ENCODE measurements at regions not wholly inside any gene's neighbourhood (a gene's known extent, or its start where the extent isn't known, plus 50 kb on each side); places are given as distances from the start of the nearest gene placed in this dataset.

GRCh38 chr12:41663598-41664265 is 475.6 kb downstream of the PDZRN4 start:
- Mint-ChIP-seq H3K4me1 (no peaks in the 10 kb centered on the region), H3K27me3 (peaks cover 0 to 1% of the 10 kb centered on the region in 2 donors), H3K36me3 (no peaks in the 10 kb centered on the region), H3K9me3 (peaks cover 0 to 5% (median 0%) of the 10 kb centered on the region in 3 donors), H3K4me3 (no peak overlapping the region), H3K27ac (no peak overlapping the region)
- POLR2A ChIA-PET: no interaction called here
- Histone ChIP-seq H3K4me1 (ENCODE audit: control insufficient read depth in 1 of 2, extremely low read depth in 1 of 2, insufficient read depth in 2 of 2, low read length in 2 of 2) (no peaks in the 10 kb centered on the region), H3K9me3 (no peaks in the 10 kb centered on the region), H3K27ac (ENCODE audit: low read length) (no peak overlapping the region), H3K27me3 (replicated peaks in 1 of 2; ENCODE audit: control insufficient read depth in 2 of 2, extremely low read depth in 1 of 2, insufficient read depth in 2 of 2, low read length in 1 of 2) (no peaks in the 10 kb centered on the region), H3K4me3 (ENCODE audit: control insufficient read depth in 1 of 2, extremely low read depth in 1 of 2, low read length in 1 of 2) (no peak overlapping the region), H3K36me3 (ENCODE audit: control insufficient read depth in 2 of 2, extremely low read depth in 1 of 2, insufficient read depth in 1 of 2, low read length in 1 of 2) (no peaks in the 10 kb centered on the region)
- no CpG with 5 or more reads among the region's 4 CpGs for WGBS (ENCODE audit: insufficient coverage)
- DNase-seq (no peak), ATAC-seq (replicated peaks in 1 of 4) (no peak)
- CTCF ChIA-PET: no interaction called here

- H3K4me3 Mint-ChIP-seq: no peak overlapping the region
- DNase-seq (no peak), ATAC-seq (replicated peaks in 1 of 4) (no peak)
- Histone ChIP-seq H3K36me3 (ENCODE audit: control insufficient read depth in 2 of 2, extremely low read depth in 1 of 2, insufficient read depth in 1 of 2, low read length in 1 of 2) (no peaks in the 10 kb centered on the region), H3K4me1 (ENCODE audit: control insufficient read depth in 1 of 2, extremely low read depth in 1 of 2, insufficient read depth in 2 of 2, low read length in 2 of 2) (no peaks in the 10 kb centered on the region), H3K27ac (ENCODE audit: low read length) (no peak overlapping the region), H3K4me3 (ENCODE audit: control insufficient read depth in 1 of 2, extremely low read depth in 1 of 2, low read length in 1 of 2) (no peak overlapping the region), H3K9me3 (no peaks in the 10 kb centered on the region), H3K27me3 (replicated peaks in 1 of 2; ENCODE audit: control insufficient read depth in 2 of 2, extremely low read depth in 1 of 2, insufficient read depth in 2 of 2, low read length in 1 of 2) (no peaks in the 10 kb centered on the region)
- H3K4me1 Mint-ChIP-seq: no peaks in the 10 kb centered on the region
- no peak overlapping the region for H3K27ac Mint-ChIP-seq
- peaks cover 0 to 1% of the 10 kb centered on the region in 2 donors for H3K27me3 Mint-ChIP-seq
- 76% methylated on average over 2 of the region's 4 CpGs for WGBS (ENCODE audit: insufficient coverage)
- no peaks in the 10 kb centered on the region for H3K36me3 Mint-ChIP-seq
- H3K9me3 Mint-ChIP-seq: peaks cover 0 to 5% (median 0%) of the 10 kb centered on the region in 3 donors
- ChIA-PET POLR2A (no interaction called here), CTCF (interaction anchor here in 1 of 2 donors (0.5 kb wide), 1 partner anchor 16 kb away, joined by 5 read pairs; no protein-coding TSS in a partner anchor)
These were observed 473.1 kb downstream of the PDZRN4 start for GRCh38 chr12:41661141-41661765.

- ATAC-seq (replicated peaks in 1 of 4): no peak
- Mint-ChIP-seq H3K9me3 (peaks cover 0 to 9% (median 0%) of the 10 kb centered on the region in 3 donors), H3K27ac (no peak overlapping the region), H3K27me3 (peaks cover 0 to 1% of the 10 kb centered on the region in 2 donors), H3K4me3 (no peak overlapping the region), H3K4me1 (no peaks in the 10 kb centered on the region), H3K36me3 (no peaks in the 10 kb centered on the region)
- Histone ChIP-seq H3K27me3 (replicated peaks in 1 of 2; ENCODE audit: control insufficient read depth in 2 of 2, extremely low read depth in 1 of 2, insufficient read depth in 2 of 2, low read length in 1 of 2) (no peaks in the 10 kb centered on the region), H3K27ac (ENCODE audit: low read length) (no peak overlapping the region), H3K4me3 (ENCODE audit: control insufficient read depth in 1 of 2, extremely low read depth in 1 of 2, low read length in 1 of 2) (no peak overlapping the region), H3K9me3 (no peaks in the 10 kb centered on the region), H3K36me3 (ENCODE audit: control insufficient read depth in 2 of 2, extremely low read depth in 1 of 2, insufficient read depth in 1 of 2, low read length in 1 of 2) (no peaks in the 10 kb centered on the region), H3K4me1 (ENCODE audit: control insufficient read depth in 1 of 2, extremely low read depth in 1 of 2, insufficient read depth in 2 of 2, low read length in 2 of 2) (no peaks in the 10 kb centered on the region)
- POLR2A ChIA-PET: no interaction called here
- CTCF ChIA-PET: no interaction called here
- no peak for DNase-seq
- no CpG with 5 or more reads among the region's 1 CpG for WGBS (ENCODE audit: insufficient coverage)
These were observed 468.3 kb downstream of the PDZRN4 start for GRCh38 chr12:41656454-41656853.

GRCh38 chr12:41653386-41654326 is 465.5 kb downstream of the PDZRN4 start:
- H3K4me1 Mint-ChIP-seq: no peaks in the 10 kb centered on the region

GRCh38 chr12:41652981-41653380 is 464.9 kb downstream of the PDZRN4 start:
- Histone ChIP-seq H3K27me3 (replicated peaks in 1 of 2; ENCODE audit: control insufficient read depth in 2 of 2, extremely low read depth in 1 of 2, insufficient read depth in 2 of 2, low read length in 1 of 2) (no peaks in the 10 kb centered on the region), H3K9me3 (no peaks in the 10 kb centered on the region), H3K4me3 (ENCODE audit: control insufficient read depth in 1 of 2, extremely low read depth in 1 of 2, low read length in 1 of 2) (no peak overlapping the region), H3K27ac (ENCODE audit: low read length) (no peak overlapping the region), H3K36me3 (ENCODE audit: control insufficient read depth in 2 of 2, extremely low read depth in 1 of 2, insufficient read depth in 1 of 2, low read length in 1 of 2) (no peaks in the 10 kb centered on the region), H3K4me1 (ENCODE audit: control insufficient read depth in 1 of 2, extremely low read depth in 1 of 2, insufficient read depth in 2 of 2, low read length in 2 of 2) (no peaks in the 10 kb centered on the region)
- H3K9me3 Mint-ChIP-seq: peaks cover 0 to 9% (median 0%) of the 10 kb centered on the region in 3 donors
- no peaks in the 10 kb centered on the region for H3K4me1 Mint-ChIP-seq
- DNase-seq (no peak), ATAC-seq (replicated peaks in 1 of 4) (no peak)
- no peaks in the 10 kb centered on the region for H3K36me3 Mint-ChIP-seq
- H3K27ac Mint-ChIP-seq: no peak overlapping the region
- POLR2A ChIA-PET: no interaction called here
- WGBS (ENCODE audit: insufficient coverage): 81% methylated on average over 6 of the region's 8 CpGs
- CTCF ChIA-PET: no interaction called here
- H3K27me3 Mint-ChIP-seq: no peaks in the 10 kb centered on the region
- no peak overlapping the region for H3K4me3 Mint-ChIP-seq

More at GRCh38 chr12:41653386-41654326, 465.5 kb downstream of the PDZRN4 start:
- ChIA-PET CTCF (no interaction called here), POLR2A (no interaction called here)
- Histone ChIP-seq H3K36me3 (ENCODE audit: control insufficient read depth in 2 of 2, extremely low read depth in 1 of 2, insufficient read depth in 1 of 2, low read length in 1 of 2) (no peaks in the 10 kb centered on the region), H3K4me1 (ENCODE audit: control insufficient read depth in 1 of 2, extremely low read depth in 1 of 2, insufficient read depth in 2 of 2, low read length in 2 of 2) (no peaks in the 10 kb centered on the region), H3K4me3 (ENCODE audit: control insufficient read depth in 1 of 2, extremely low read depth in 1 of 2, low read length in 1 of 2) (no peak overlapping the region), H3K27ac (ENCODE audit: low read length) (no peak overlapping the region), H3K27me3 (replicated peaks in 1 of 2; ENCODE audit: control insufficient read depth in 2 of 2, extremely low read depth in 1 of 2, insufficient read depth in 2 of 2, low read length in 1 of 2) (no peaks in the 10 kb centered on the region), H3K9me3 (no peaks in the 10 kb centered on the region)
- Mint-ChIP-seq H3K27ac (no peak overlapping the region), H3K9me3 (peaks cover 0 to 9% (median 0%) of the 10 kb centered on the region in 3 donors), H3K4me3 (no peak overlapping the region), H3K36me3 (no peaks in the 10 kb centered on the region), H3K27me3 (no peaks in the 10 kb centered on the region)
- DNase-seq: no peak
- WGBS (ENCODE audit: insufficient coverage): no CpG with 5 or more reads among the region's 7 CpGs
- ATAC-seq (replicated peaks in 1 of 4): no peak

- DNase-seq (no peak), ATAC-seq (replicated peaks in 1 of 4) (no peak)
- ChIA-PET POLR2A (no interaction called here), CTCF (interaction anchor here in 1 of 2 donors (0.6 kb wide), 1 partner anchor 16 kb away, joined by 5 read pairs; no protein-coding TSS in a partner anchor)
- WGBS (ENCODE audit: insufficient coverage): no CpG with 5 or more reads among the region's 1 CpG
- no peaks in the 10 kb centered on the region for H3K36me3 ChIP-seq (ENCODE audit: control insufficient read depth in 2 of 2, extremely low read depth in 1 of 2, insufficient read depth in 1 of 2, low read length in 1 of 2)
- H3K9me3 ChIP-seq: no peaks in the 10 kb centered on the region
- no peaks in the 10 kb centered on the region for H3K4me1 ChIP-seq (ENCODE audit: control insufficient read depth in 1 of 2, extremely low read depth in 1 of 2, insufficient read depth in 2 of 2, low read length in 2 of 2)
- H3K4me1 Mint-ChIP-seq: no peaks in the 10 kb centered on the region
- no peaks in the 10 kb centered on the region for H3K36me3 Mint-ChIP-seq
- H3K27me3 Mint-ChIP-seq: no peaks in the 10 kb centered on the region
- no peak overlapping the region for H3K27ac ChIP-seq (ENCODE audit: low read length)
- H3K27ac Mint-ChIP-seq: no peak overlapping the region
- no peaks in the 10 kb centered on the region for H3K27me3 ChIP-seq (replicated peaks in 1 of 2; ENCODE audit: control insufficient read depth in 2 of 2, extremely low read depth in 1 of 2, insufficient read depth in 2 of 2, low read length in 1 of 2)
- no peaks in the 10 kb centered on the region for H3K9me3 Mint-ChIP-seq
- H3K4me3 ChIP-seq (ENCODE audit: control insufficient read depth in 1 of 2, extremely low read depth in 1 of 2, low read length in 1 of 2): no peak overlapping the region
- H3K4me3 Mint-ChIP-seq: no peak overlapping the region
These were observed 457.5 kb downstream of the PDZRN4 start for GRCh38 chr12:41645624-41646023.

Data from T-cell (primary cell).